Testis (tissue), 2 donors: ENCODE measurements at regions not wholly inside any gene's neighbourhood (a gene's known extent, or its start where the extent isn't known, plus 50 kb on each side); places are given as distances from the start of the nearest gene placed in this dataset.

ENCODE experiments used
- DNase-seq: peaks from one replicate; pipeline ENCODE4 v3.0.0-alpha.2; 2019
- H3K27ac ChIP-seq, 2 donors: fragments of 200-600 bp; sonication (generic); one replicate each; pipeline ENCODE4 v1.5.1; 2019
- H3K27me3 ChIP-seq: fragments of 200-600 bp; sonication (generic); one replicate; pipeline ENCODE4 v1.5.1; 2019
- H3K36me3 ChIP-seq: fragments of 200-600 bp; sonication (generic); one replicate; pipeline ENCODE4 v1.5.1; 2017; ENCODE audit warnings: low read depth; ENCODE audit errors: missing control alignments
- H3K4me1 ChIP-seq: fragments of 200-600 bp; sonication (generic); one replicate; pipeline ENCODE4 v1.5.1; 2019
- H3K4me3 ChIP-seq, 2 donors: fragments of 200-600 bp; sonication (generic); one replicate each; pipeline ENCODE4 v1.5.1; 2017 to 2019
- H3K9me3 ChIP-seq: fragments of 200-600 bp; sonication (generic); one replicate; pipeline ENCODE4 v1.5.1; 2017
- CTCF ChIP-seq, 3 experiments: fragments of 450-650 bp in 2 of 3; fragments of 200-600 bp in 1 of 3; sonication (generic) in 1 of 3; IDR thresholded peaks; one replicate each; pipeline ENCODE4 v1.5.1; 2016 to 2019; ENCODE audit warnings: antibody characterized with exemption in 3 of 3, mild to moderate bottlenecking in 2 of 3, moderate library complexity in 1 of 3
- POLR2A ChIP-seq: fragments of 450-650 bp; IDR thresholded peaks from one replicate; pipeline ENCODE4 v1.6.1; 2017; ENCODE audit warnings: antibody characterized with exemption, mild to moderate bottlenecking, moderate library complexity
- WGBS, 2 donors: methylation state at CpG; one replicate each; pipeline ENCODE4 v1.1.5; 2018; 5-methylcytosine and 5-hydroxymethylcytosine counted together
- intact Hi-C: fragments of 100-400 bp; cut with DNase I; formaldehyde crosslinking; loops from one replicate; pipeline ENCODE4 v1.15.1; 2023; ENCODE audit warnings: low total_unique reads

- intact Hi-C loops, result no loop called here
- DNase-seq, result no peak
- Histone ChIP-seq H3K36me3 (no peaks in the 10 kb centered on the region), H3K27me3 (no peaks in the 10 kb centered on the region), H3K4me3 (no peak overlapping the region), H3K4me1 (no peaks in the 10 kb centered on the region), H3K27ac (no peak overlapping the region), H3K9me3 (no peaks in the 10 kb centered on the region)
- WGBS, 2 donors, result 90 to 94% methylated on average over 3 of the region's 3 CpGs
- TF ChIP-seq CTCF (IDR thresholded peaks at IDR 0.05) (no peak), POLR2A (no peak)
Observed at GRCh38 chr12:115032521-115032920, 348.5 kb upstream of the TBX3 start.

GRCh38 chr12:115030017-115030416 lies 346.0 kb upstream of the TBX3 start:
- no peak overlapping the region for H3K27ac ChIP-seq
- 93 to 97% methylated on average over 3 of the region's 3 CpGs for WGBS, 2 donors
- H3K36me3 ChIP-seq, result no peaks in the 10 kb centered on the region
- H3K4me3 ChIP-seq, result no peak overlapping the region
- TF ChIP-seq CTCF (IDR thresholded peaks at IDR 0.05), result no peak
- TF ChIP-seq POLR2A, result no peak
- H3K9me3 ChIP-seq, result no peaks in the 10 kb centered on the region
- no peak for DNase-seq
- H3K4me1 ChIP-seq, result no peaks in the 10 kb centered on the region
- H3K27me3 ChIP-seq, result no peaks in the 10 kb centered on the region
- intact Hi-C loops, result no loop called here

GRCh38 chr12:115024531-115024930 lies 340.6 kb upstream of the TBX3 start:
- Histone ChIP-seq H3K27ac (no peak overlapping the region), H3K4me1 (no peaks in the 10 kb centered on the region), H3K36me3 (no peaks in the 10 kb centered on the region), H3K9me3 (no peaks in the 10 kb centered on the region), H3K27me3 (no peaks in the 10 kb centered on the region), H3K4me3 (no peak overlapping the region)
- no peak for DNase-seq
- no peak for TF ChIP-seq CTCF (IDR thresholded peaks at IDR 0.05)
- no peak for TF ChIP-seq POLR2A
- WGBS, 2 donors, result 88 to 96% methylated on average over 3 of the region's 3 CpGs
- intact Hi-C loops, result no loop called here

- TF ChIP-seq CTCF (IDR thresholded peaks at IDR 0.05) (no peak), POLR2A (no peak)
- no peaks in the 10 kb centered on the region for H3K36me3 ChIP-seq
- H3K4me3 ChIP-seq, result no peak overlapping the region
- no peak overlapping the region for H3K27ac ChIP-seq
- no peak for DNase-seq
- H3K27me3 ChIP-seq, result no peaks in the 10 kb centered on the region
- intact Hi-C loops, result no loop called here
- no peaks in the 10 kb centered on the region for H3K9me3 ChIP-seq
- 54 to 72% methylated on average over 4 of the region's 4 CpGs for WGBS, 2 donors
- no peaks in the 10 kb centered on the region for H3K4me1 ChIP-seq
Observed at GRCh38 chr12:115023279-115024265, 339.6 kb upstream of the TBX3 start.

GRCh38 chr12:115020091-115020490 lies 336.1 kb upstream of the TBX3 start:
- intact Hi-C loops, result no loop called here
- Histone ChIP-seq H3K9me3 (no peaks in the 10 kb centered on the region), H3K36me3 (no peaks in the 10 kb centered on the region), H3K4me3 (no peak overlapping the region), H3K27ac (no peak overlapping the region), H3K4me1 (no peaks in the 10 kb centered on the region), H3K27me3 (no peaks in the 10 kb centered on the region)
- TF ChIP-seq POLR2A (no peak), CTCF (IDR thresholded peaks at IDR 0.05) (no peak)
- no peak for DNase-seq
